ENCODE measurements at regions not wholly inside any gene's neighbourhood (a gene's known extent, or its start where the extent isn't known, plus 50 kb on each side); places are given as distances from the start of the nearest gene placed in this dataset.

GRCh38 chr4:89416960-89417359 is 109.4 kb upstream of the GPRIN3 start:
- FAIRE-seq = no peak

GRCh38 chr4:89413518-89413917 is 105.9 kb upstream of the GPRIN3 start:
- no peak for FAIRE-seq

- no peak for FAIRE-seq
These were observed 104.1 kb upstream of the GPRIN3 start for GRCh38 chr4:89411539-89412309.

GRCh38 chr4:89410687-89411086 is 103.1 kb upstream of the GPRIN3 start:
- no peak for FAIRE-seq

GRCh38 chr4:89404530-89404929 is 96.9 kb upstream of the GPRIN3 start:
- no peak for FAIRE-seq

GRCh38 chr4:89403826-89404225 is 96.2 kb upstream of the GPRIN3 start:
- FAIRE-seq = no peak

GRCh38 chr4:89400287-89401035 is 92.9 kb upstream of the GPRIN3 start:
- no peak for FAIRE-seq

- no peak for FAIRE-seq
These were observed 91.0 kb upstream of the GPRIN3 start for GRCh38 chr4:89398644-89399043.

- no peak for FAIRE-seq
These were observed 90.5 kb upstream of the GPRIN3 start for GRCh38 chr4:89398146-89398545.

- FAIRE-seq = no peak
These were observed 89.8 kb upstream of the GPRIN3 start for GRCh38 chr4:89397441-89397840.

GRCh38 chr4:89382439-89382838 is 74.8 kb upstream of the GPRIN3 start:
- no peak for FAIRE-seq

GRCh38 chr4:89380980-89381379 is 73.4 kb upstream of the GPRIN3 start:
- FAIRE-seq = no peak

GRCh38 chr4:89379511-89380044 is 72.0 kb upstream of the GPRIN3 start:
- FAIRE-seq = no peak

- FAIRE-seq = no peak
These were observed 65.8 kb upstream of the GPRIN3 start for GRCh38 chr4:89373394-89373793.

- no peak for FAIRE-seq
These were observed 64.0 kb upstream of the GPRIN3 start for GRCh38 chr4:89371614-89372013.

GRCh38 chr4:89369581-89369980 is 62.0 kb upstream of the GPRIN3 start:
- FAIRE-seq = no peak

- FAIRE-seq = no peak
These were observed 61.3 kb upstream of the GPRIN3 start for GRCh38 chr4:89368861-89369260.

- FAIRE-seq = no peak
These were observed 58.2 kb upstream of the GPRIN3 start for GRCh38 chr4:89365776-89366175.

GRCh38 chr4:89365375-89365774 is 57.8 kb upstream of the GPRIN3 start:
- no peak for FAIRE-seq

- FAIRE-seq = no peak
These were observed 56.9 kb upstream of the GPRIN3 start for GRCh38 chr4:89364541-89364940.

GRCh38 chr4:89363786-89364185 is 56.2 kb upstream of the GPRIN3 start:
- FAIRE-seq = no peak

GRCh38 chr4:89358935-89359638 is 51.5 kb upstream of the GPRIN3 start:
- no peak for FAIRE-seq

- no peak for FAIRE-seq
These were observed 50.2 kb upstream of the GPRIN3 start for GRCh38 chr4:89357787-89358186.

All from A204.1 (cell line).